SK-N-MC (cell line): ENCODE measurements at regions not wholly inside any gene's neighbourhood (a gene's known extent, or its start where the extent isn't known, plus 50 kb on each side); places are given as distances from the start of the nearest gene placed in this dataset.

Source experiments
- EZH2 ChIP-seq: fragments of 200-600 bp; sonication (generic); IDR thresholded peaks from one replicate; pipeline ENCODE4 v1.6.1; 2017; ENCODE audit warnings: antibody characterized with exemption
- POLR2AphosphoS5 ChIP-seq: IDR thresholded peaks from 2 replicates; pipeline ENCODE4 v1.6.1; 2012; ENCODE audit warnings: mild to moderate bottlenecking, low read depth, low read length, borderline replicate concordance

DNA sequence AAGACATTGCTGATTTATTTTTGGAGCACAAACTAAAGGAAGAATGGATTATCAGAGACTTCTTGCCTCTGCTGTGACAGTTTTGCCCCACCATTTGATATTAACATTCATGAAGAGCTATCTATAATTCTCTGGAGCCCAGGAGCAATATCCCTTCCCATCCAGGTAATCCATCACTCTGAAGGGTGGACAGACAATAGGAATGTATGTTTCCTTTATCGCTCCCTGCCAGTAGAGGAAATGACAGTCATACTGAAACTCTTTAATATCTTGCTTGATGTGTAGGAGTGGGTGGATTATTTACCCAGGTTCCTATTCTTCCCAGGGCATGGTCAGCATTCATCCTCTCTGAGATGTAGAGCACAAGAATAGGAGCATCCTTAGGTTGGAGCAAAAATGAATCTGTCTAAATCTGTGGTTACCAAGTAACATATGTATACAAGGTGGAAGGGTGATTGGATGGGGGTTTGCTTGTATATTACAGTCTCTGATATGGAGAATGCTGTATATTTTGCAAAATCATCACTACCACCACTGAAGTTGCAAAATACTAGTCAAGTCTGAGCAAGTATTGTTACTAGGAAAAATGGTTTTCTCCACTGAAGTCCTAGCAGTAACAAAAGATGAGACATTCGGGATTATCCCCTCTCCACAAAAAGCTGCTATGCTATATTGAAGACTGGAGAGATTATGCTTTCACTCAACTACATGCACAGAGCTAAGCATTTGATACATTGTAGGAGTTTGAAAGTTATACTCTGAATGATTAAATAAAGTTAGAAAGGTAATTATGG, 151.6 kb downstream of the CBLL2 start:
- TF ChIP-seq EZH2, result no peak
- TF ChIP-seq POLR2AphosphoS5, result no peak
